CD4-positive, alpha-beta T cell (primary cell): ENCODE measurements at regions not wholly inside any gene's neighbourhood (a gene's known extent, or its start where the extent isn't known, plus 50 kb on each side); places are given as distances from the start of the nearest gene placed in this dataset.

Source experiments
- ATAC-seq: fragments of 200-7000 bp; cut with Tn5 transposase; one replicate; pipeline ENCODE4 v1.10.0; 2022; ENCODE audit warnings: mild to moderate bottlenecking; ENCODE audit not compliant: poor library complexity
- CTCF ChIA-PET: fragments of 350-600 bp; sonication (Branson Sonifier 250); formaldehyde crosslinking; loops from one replicate; lab custom pipeline; 2021; ENCODE audit warnings: antibody characterized with exemption, inconsistent platforms; lab: Charles Lee
- POLR2A ChIA-PET: fragments of 350-600 bp; sonication (Branson Sonifier 250); formaldehyde crosslinking; loops from one replicate; lab custom pipeline; 2021; ENCODE audit warnings: antibody characterized with exemption, inconsistent platforms; lab: Charles Lee
- DNase-seq, 14 experiments: peaks; one replicate each; pipeline ENCODE4 v3.0.0-alpha.2; 2013 to 2020; ENCODE audit warnings: mixed read lengths in 2 of 14
- H3K27ac ChIP-seq, 2 donors: one replicate each; pipeline versions ENCODE4 v1.5.1 to v1.7.0; 2013; ENCODE audit warnings: low read length in 2 of 2, low read depth in 1 of 2, mild to moderate bottlenecking in 1 of 2
- H3K27me3 ChIP-seq, 2 experiments: 1 replicate in 1 of 2; 2 replicates in 1 of 2; pipeline versions ENCODE4 v1.6.1 to v1.7.0; 2013; ENCODE audit warnings: low read length in 2 of 2, control low read depth in 1 of 2, mild to moderate bottlenecking in 1 of 2, moderate library complexity in 1 of 2; ENCODE audit not compliant: insufficient read depth in 2 of 2, control insufficient read depth in 1 of 2
- H3K36me3 ChIP-seq: one replicate; pipeline ENCODE4 v1.6.1; 2013; ENCODE audit warnings: low read length, control low read depth; ENCODE audit not compliant: insufficient read depth
- H3K4me1 ChIP-seq: one replicate; pipeline ENCODE4 v1.6.1; 2013; ENCODE audit warnings: low read length, control low read depth; ENCODE audit not compliant: insufficient read depth
- H3K4me3 ChIP-seq: one replicate; pipeline ENCODE4 v1.5.1; 2013; ENCODE audit warnings: mild to moderate bottlenecking, low read length, moderate library complexity
- H3K9me3 ChIP-seq, 2 experiments: 1 replicate in 1 of 2; 2 replicates in 1 of 2; pipeline versions ENCODE4 v1.6.1 to v1.7.0; 2013; ENCODE audit warnings: low read length in 2 of 2, mild to moderate bottlenecking in 2 of 2, control low read depth in 1 of 2, moderate library complexity in 1 of 2; ENCODE audit not compliant: control insufficient read depth in 1 of 2, insufficient read depth in 1 of 2
- H3K27ac Mint-ChIP-seq: one replicate; pipeline ENCODE4 v1.8.0; 2020; ENCODE audit warnings: mixed read lengths
- H3K27me3 Mint-ChIP-seq: one replicate; pipeline ENCODE4 v1.8.0; 2021; ENCODE audit warnings: mixed read lengths
- H3K36me3 Mint-ChIP-seq: one replicate; pipeline ENCODE4 v1.8.0; 2021; ENCODE audit warnings: low read depth, mixed read lengths
- H3K4me1 Mint-ChIP-seq: one replicate; pipeline ENCODE4 v1.8.0; 2021; ENCODE audit warnings: low read depth, mixed read lengths
- H3K4me3 Mint-ChIP-seq: one replicate; pipeline ENCODE4 v1.8.0; 2020; ENCODE audit warnings: mild to moderate bottlenecking, mixed read lengths
- H3K9me3 Mint-ChIP-seq: one replicate; pipeline ENCODE4 v1.8.0; 2020; ENCODE audit warnings: mixed read lengths
- intact Hi-C, 2 experiments: fragments of 100-400 bp; cut with DNase I in 1 of 2; cut with micrococcal nuclease in 1 of 2; formaldehyde crosslinking; loops; one replicate each; pipeline versions ENCODE4 v1.15.1 to v1.9.0; 2023 to 2025; cut with DNase I, micrococcal nuclease
- TF ChIP-seq, protein P1 (sequence below): fragments of 200-600 bp; IDR thresholded peaks from one replicate; pipeline ENCODE4 v1.8.0; 2022; ENCODE audit warnings: antibody characterized with exemption, mild to moderate bottlenecking

DNA sequence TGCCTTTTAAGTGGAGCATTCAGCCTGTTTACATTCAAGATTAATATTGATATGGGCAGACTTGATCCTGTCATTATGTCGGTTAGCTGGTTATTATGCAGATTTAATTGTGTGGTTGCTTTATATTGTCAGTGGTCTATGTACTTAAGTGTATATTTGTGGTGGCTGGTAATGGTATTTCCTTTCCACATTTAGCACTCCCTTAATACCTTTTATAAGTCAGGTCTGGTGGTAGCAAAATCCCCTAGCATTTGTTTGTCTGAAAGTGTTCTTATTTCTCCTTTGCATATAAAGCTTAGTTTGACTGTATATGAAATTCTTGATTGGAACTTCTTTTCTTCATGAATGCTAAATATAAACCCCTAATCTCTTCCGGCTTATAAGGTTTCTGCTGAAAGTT, 403.7 kb upstream of the EPHA5 start:
- no peak overlapping the region for H3K4me3 ChIP-seq
- TF ChIP-seq, protein P1, sequence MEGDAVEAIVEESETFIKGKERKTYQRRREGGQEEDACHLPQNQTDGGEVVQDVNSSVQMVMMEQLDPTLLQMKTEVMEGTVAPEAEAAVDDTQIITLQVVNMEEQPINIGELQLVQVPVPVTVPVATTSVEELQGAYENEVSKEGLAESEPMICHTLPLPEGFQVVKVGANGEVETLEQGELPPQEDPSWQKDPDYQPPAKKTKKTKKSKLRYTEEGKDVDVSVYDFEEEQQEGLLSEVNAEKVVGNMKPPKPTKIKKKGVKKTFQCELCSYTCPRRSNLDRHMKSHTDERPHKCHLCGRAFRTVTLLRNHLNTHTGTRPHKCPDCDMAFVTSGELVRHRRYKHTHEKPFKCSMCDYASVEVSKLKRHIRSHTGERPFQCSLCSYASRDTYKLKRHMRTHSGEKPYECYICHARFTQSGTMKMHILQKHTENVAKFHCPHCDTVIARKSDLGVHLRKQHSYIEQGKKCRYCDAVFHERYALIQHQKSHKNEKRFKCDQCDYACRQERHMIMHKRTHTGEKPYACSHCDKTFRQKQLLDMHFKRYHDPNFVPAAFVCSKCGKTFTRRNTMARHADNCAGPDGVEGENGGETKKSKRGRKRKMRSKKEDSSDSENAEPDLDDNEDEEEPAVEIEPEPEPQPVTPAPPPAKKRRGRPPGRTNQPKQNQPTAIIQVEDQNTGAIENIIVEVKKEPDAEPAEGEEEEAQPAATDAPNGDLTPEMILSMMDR, result no peak
- DNase-seq (no peak), ATAC-seq (no peak)
- Mint-ChIP-seq H3K4me3 (no peak overlapping the region), H3K4me1 (no peaks in the 10 kb centered on the region), H3K27me3 (no peaks in the 10 kb centered on the region), H3K27ac (no peak overlapping the region), H3K9me3 (peaks cover 21% of the 10 kb centered on the region), H3K36me3 (no peaks in the 10 kb centered on the region)
- POLR2A ChIA-PET, result no interaction called here
- CTCF ChIA-PET, result no interaction called here
- H3K27me3 ChIP-seq, result no peaks in the 10 kb centered on the region
- intact Hi-C loops, result no loop called here
- no peak overlapping the region for H3K27ac ChIP-seq
- H3K9me3 ChIP-seq, result no peaks in the 10 kb centered on the region
- no peaks in the 10 kb centered on the region for H3K36me3 ChIP-seq
- no peaks in the 10 kb centered on the region for H3K4me1 ChIP-seq

DNA sequence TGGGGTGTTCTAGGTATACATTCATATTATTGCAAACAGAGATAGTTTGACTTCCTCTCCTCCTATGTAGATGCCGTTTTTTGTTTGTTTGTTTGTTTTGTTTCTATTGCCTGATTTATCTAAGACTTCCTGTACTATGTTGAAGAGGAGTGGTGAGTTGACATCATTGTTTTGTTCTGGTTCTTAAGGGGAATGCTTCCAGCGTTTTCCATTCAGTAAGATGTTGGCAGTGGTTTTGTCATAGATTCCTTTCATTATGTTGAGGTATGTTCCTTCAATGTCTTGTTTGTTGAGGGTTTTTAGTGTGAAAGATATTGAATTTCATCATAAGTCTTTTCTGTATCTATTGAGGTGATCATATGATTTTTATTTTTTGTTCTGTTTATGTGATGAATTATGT, 401.6 kb upstream of the EPHA5 start:
- H3K27me3 Mint-ChIP-seq, result no peaks in the 10 kb centered on the region
- no peaks in the 10 kb centered on the region for H3K27me3 ChIP-seq
- no peaks in the 10 kb centered on the region for H3K4me1 Mint-ChIP-seq
- H3K9me3 Mint-ChIP-seq, result peaks cover 21% of the 10 kb centered on the region
- H3K27ac Mint-ChIP-seq, result no peak overlapping the region
- no peaks in the 10 kb centered on the region for H3K36me3 ChIP-seq
- no peaks in the 10 kb centered on the region for H3K9me3 ChIP-seq
- no peak overlapping the region for H3K4me3 Mint-ChIP-seq
- TF ChIP-seq, protein P1, result no peak
- ChIA-PET CTCF (no interaction called here), POLR2A (no interaction called here)
- intact Hi-C loops, result no loop called here
- ATAC-seq (no peak), DNase-seq (no peak)
- H3K27ac ChIP-seq, result no peak overlapping the region
- no peak overlapping the region for H3K4me3 ChIP-seq
- H3K36me3 Mint-ChIP-seq, result no peaks in the 10 kb centered on the region
- H3K4me1 ChIP-seq, result no peaks in the 10 kb centered on the region

DNA sequence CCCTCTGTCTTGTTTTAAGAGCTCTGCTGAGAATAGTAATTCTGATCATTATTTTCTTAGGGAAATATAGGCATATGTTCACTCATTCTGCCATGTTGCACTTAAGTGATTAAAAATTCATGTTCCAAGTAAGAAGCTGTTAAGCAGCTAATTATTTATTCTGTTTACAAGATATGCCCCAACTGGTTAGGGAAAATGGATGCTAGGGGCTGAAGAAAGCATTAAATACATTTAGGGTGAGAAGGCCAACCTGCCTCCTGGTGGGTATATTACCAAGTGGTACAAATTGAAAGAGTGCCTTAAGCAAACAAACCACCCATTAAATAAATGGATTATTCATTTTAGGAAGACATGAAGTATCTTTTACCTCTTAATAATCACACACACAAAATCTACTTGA, 392.6 kb upstream of the EPHA5 start:
- intact Hi-C loops, result no loop called here
- Histone ChIP-seq H3K27ac (no peak overlapping the region), H3K36me3 (no peaks in the 10 kb centered on the region), H3K27me3 (no peaks in the 10 kb centered on the region), H3K4me3 (no peak overlapping the region), H3K4me1 (no peaks in the 10 kb centered on the region), H3K9me3 (no peaks in the 10 kb centered on the region)
- DNase-seq (no peak), ATAC-seq (no peak)
- no peaks in the 10 kb centered on the region for H3K4me1 Mint-ChIP-seq
- H3K36me3 Mint-ChIP-seq, result no peaks in the 10 kb centered on the region
- ChIA-PET POLR2A (no interaction called here), CTCF (no interaction called here)
- H3K27me3 Mint-ChIP-seq, result no peaks in the 10 kb centered on the region
- no peak overlapping the region for H3K4me3 Mint-ChIP-seq
- peaks cover 6% of the 10 kb centered on the region for H3K9me3 Mint-ChIP-seq
- TF ChIP-seq, protein P1, result no peak
- no peak overlapping the region for H3K27ac Mint-ChIP-seq
